GM18511 (cell line): ENCODE measurements at regions not wholly inside any gene's neighbourhood (a gene's known extent, or its start where the extent isn't known, plus 50 kb on each side); places are given as distances from the start of the nearest gene placed in this dataset.

Experiments
- ATAC-seq: cut with Tn5 transposase; IDR thresholded peaks from one replicate; pipeline ENCODE4 v1.9.1; 2021; ENCODE audit warnings: mild to moderate bottlenecking, moderate library complexity; ENCODE audit not compliant: unreplicated experiment

DNA sequence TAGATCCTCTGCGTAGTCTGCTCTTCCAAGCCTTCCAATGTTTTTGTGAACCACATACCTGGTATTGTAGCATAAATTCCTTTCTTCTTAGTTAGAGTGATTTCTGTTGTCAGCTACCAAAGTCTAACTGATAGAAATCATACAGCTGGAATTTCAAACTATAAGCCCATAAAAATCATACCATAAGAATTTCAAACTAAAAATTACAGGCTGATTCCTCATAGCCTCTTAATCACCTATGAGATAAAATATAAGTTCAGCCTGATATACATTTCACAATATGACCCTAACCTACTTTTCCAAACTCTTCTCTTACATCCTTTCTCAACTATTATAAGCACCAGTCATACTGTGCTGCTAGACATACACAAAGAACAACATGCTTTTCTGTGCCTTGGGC is 64.8 kb downstream of the PTHLH start:
- no peak for ATAC-seq

DNA sequence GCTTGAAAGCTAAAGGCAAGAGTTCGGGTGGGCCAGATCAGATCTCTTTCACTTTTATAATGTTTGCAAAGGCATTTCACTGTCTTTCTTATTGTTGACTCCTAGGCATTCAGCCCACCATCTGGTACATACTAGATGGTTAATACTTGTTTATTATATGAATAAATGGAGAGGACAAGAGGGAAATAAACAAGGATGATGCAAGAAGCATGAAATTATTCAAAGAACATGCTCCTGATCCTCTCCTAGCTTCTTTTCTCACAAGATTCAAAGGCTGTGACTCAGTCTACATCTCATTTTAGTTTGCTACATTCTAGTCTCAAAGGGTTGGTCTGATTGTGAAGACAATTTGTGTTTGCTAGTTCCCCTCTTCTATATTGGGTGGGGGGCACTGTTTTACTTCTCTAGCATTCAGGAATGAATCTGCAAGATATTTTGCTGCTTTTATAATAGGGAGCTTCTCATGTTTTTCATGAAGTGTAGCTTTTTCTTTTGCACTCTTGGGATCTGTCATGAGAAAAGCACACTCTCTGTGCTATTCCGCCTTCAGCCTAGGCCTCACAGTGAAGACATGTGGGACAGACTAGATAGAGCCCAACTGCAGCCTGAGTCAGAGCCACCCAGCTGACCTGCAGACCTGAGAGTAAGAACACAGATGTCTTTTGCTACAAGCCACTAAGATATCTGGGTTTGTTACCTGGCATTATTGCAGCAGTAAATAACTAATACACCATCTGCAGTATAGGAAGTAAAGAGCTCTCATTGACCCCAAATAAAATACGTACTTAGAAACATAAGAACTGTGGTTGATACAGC is 65.7 kb downstream of the PTHLH start:
- ATAC-seq = no peak

DNA sequence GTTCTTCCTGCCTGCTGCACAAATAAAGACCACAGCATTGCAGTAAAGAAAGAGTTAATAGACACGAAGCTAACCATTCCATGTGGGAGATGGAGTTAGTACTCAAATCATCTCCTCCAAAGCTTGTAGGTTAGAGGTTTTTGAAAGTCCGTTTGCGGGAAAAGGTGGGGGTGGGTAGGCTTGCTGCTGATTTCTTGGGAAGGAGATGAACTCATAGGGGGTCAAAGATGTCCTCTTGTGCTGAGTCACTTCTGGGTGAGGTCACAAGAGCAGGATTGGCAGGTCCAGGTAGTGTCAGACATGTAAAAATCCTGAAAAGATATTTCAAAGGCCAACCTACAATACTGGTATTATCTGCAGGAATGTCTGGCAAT is 66.4 kb downstream of the PTHLH start:
- ATAC-seq = no peak

DNA sequence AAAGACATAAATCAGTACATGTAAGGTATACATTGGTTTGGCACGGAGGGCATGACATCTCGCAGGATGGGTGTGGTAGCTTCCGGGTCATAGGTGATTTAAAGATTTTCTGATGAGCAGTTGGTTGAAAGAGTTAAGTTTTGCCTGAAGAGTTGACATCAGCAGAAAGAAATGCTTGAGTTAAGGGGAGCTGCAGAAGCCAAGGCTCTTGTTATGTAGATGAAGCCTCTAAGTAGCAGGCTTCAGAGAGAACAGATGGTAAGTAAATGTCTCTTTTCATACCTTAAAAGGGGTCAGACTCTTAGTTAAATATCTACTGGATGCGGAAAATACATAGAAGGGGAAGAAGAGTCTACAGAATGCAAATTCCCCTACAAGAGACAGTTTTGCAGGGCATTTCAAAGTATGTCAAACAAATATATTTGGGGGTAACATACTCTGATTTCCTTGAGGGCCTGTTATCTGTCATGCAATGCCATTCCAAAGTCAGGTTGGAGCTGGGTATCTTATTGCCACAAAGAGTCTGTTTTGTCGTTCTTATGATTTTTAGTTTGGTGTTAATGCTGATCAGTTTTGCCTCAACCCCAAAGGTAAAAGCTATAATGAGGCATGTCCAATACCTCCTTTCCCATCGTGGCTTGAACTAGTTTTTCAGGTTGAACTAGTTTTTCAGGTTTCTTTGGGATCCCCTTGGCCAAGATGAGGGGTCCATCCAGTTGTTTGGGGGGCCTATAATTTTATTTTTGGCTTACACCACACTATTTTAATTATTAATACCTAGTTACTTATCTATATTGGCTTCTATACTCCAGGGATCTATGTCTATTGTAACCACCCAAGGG is 67.0 kb downstream of the PTHLH start:
- no peak for ATAC-seq

DNA sequence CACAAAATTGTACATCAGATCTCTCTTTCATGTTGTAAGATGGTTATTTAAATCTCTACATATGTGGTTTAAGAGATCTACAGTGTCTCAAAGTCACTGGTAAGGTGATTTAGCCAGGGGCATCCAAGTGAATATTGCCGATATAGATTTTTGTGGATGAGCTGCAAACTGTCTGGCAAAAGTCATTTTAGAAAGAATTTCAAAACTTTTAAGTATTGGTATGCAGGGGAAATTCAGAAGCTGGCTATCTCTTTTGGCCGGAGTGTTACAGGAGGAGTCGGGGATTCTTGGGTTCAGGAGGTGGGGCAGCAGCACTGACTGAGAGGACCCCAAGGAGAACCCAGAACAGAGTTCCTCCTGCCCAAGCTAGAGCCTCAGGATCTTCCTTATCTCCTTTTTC is 69.9 kb downstream of the PTHLH start:
- no peak for ATAC-seq

DNA sequence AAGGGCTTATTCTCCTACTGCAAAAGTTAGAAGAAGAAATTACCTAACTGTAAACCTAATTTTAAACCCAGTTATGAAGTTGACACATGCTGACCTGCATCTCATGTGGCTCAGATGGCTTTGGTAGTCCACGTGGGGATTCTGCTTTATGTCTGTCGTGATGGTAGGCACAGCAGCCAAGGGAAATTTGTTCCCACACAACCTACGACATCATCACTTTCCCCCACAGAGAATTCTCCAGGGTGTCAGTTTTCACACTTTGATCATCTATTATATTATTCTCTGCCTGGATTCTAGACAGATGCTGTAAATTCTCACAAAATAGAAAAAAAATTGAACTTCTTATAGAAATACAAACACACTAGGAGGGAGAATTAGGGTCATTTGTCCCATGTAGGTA is 70.6 kb downstream of the PTHLH start:
- ATAC-seq = no peak

DNA sequence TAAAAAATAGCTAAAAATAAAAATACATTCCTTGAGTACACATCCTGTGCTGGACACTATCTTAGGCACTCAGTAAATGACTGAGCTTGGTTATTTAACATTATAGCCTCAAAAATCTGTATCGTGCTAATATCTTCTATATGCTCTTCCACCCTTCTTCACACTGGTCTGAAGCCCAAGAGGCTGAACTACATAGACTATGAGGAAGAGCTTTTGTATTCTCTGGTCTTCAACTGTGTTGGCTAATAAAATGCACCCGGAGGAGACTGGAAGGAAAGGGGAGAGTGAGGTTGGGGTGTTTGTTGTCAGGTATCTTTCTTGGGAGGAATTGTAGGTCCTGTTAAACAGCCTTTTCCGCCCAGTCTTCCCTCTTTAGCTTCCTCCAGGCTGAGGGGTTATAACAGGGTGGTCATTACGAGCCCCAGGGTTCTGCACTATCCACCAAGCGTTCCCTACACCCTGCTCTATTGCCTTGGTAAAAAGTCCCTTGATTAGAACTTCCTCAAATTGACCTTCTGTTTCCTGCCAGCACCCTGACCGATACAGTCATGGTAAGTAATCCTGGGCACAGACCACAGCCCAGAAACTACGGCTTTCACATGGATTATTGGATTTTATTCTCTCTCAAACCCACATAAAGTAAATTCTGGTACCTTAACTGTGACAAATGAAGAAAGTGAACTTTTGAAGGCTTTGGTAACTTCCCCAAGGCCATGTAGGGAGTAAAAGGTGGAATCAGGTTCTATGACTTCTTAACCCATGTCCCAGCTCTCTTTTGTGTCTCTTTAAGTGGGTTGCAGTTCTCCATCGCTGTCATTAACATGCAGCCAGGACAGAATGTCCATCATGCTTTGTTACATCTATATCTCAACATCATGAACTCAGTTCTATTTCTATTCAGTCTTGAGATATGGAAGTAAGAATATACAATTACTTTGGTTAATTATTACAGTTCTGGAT is 71.3 kb downstream of the PTHLH start:
- peak; percentile 69 for ATAC-seq

DNA sequence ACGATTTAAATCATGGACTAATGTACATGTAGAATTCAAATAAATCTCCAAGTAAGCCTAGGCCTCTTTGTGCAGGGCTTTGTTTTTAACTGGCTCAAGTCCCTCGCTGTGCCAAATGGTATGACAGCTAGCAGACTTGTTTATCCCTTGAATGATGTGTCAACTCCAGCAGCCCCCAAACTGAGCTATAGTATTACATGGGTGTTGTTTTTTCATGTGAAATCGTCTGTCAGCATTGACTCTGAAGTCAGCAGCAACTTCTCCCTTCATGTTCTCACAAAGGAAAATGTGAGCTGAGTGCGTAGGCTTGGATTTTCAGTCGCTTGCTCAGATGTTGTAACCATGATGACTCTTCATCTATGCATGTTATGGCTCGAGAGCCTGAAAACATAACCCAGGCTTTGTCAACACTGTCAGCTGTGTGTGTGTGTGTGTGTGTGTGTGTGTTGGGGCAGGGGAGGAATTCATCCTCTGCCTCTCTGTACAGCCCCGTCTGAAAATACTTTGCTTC is 73.3 kb downstream of the PTHLH start:
- no peak for ATAC-seq

DNA sequence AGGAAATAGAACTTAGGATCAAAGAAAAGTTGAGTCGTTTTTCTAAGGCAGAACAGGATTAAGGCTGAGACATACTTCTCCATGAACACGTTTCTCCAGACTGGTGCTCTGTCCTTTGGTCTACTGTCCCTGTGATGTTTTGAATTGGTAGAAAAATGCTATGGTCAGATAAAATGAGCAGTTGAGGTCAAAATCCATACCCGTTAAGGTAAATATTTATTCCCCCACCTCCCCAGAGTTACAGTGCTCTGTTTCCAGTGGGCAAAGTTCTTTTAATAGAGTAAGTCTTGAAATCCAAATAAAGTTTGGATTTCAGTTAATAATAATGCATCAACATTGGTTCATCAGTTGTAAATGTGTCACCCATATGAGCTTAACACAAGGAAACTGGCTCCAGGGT is 74.5 kb downstream of the PTHLH start:
- no peak for ATAC-seq

DNA sequence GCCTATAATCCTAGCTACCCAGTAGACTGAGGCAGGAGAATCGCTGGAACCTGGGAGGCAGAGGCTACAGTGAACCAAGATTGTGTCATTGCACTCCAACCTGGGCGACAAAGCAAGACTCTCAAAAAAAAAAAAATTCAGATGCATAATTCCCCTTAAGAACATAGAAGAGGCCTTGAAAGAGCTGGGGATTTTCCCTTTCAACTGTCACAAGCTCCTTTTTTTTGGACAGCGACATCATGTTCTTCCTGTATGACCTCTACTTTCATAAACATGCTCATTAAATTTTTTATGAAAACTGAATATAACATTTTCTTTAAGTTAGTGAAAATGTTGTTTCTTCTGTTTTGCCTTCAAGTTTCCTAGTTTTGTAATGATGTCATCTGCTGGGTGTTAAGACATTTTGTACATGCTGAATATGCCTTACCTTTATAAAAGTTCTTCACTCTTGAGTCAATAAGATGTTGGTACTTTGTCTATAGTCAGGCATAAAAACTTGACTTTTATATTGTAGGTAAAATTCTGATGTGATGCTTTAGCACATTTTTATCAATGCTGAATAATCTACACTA is 76.0 kb downstream of the PTHLH start:
- peak; percentile 46 for ATAC-seq

DNA sequence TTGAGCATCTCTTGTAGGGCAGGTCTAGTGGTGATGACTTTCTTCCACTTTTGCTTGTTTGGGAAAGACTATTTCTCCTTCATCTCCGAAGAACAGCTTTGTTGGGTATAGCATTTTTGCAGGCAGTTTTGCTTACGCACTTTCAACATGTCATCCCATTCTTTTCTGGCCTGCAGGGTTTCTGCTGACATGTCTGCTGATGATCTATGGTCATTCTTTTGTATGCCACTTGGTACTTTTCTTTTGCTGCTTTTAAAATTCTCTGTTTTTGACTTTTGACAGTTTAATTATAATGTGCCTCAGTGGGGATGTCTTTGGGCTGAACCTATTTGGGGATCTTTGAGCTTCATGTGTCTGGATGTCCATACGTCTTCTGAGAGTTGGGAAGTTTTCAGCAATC is 78.2 kb downstream of the PTHLH start:
- ATAC-seq = no peak

DNA sequence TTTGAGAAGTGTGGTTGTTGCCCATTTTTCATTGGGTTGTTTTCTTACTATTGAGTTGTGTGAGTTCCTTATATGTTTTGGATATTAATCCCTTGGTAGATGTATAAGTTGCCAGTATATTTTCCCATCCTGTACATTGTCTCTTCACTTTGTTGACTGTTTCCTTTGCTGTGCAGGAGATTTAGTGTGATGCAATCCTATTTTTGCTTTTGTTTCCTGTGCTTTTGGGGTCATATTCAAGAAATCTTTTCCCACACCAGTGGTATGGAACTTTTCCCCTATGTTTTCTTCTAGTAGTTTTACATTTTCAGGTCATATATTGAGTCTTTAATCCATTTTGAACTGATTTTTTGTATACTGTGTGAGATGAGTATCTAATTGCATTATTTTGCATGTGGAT is 92.8 kb downstream of the PTHLH start:
- ATAC-seq = no peak

DNA sequence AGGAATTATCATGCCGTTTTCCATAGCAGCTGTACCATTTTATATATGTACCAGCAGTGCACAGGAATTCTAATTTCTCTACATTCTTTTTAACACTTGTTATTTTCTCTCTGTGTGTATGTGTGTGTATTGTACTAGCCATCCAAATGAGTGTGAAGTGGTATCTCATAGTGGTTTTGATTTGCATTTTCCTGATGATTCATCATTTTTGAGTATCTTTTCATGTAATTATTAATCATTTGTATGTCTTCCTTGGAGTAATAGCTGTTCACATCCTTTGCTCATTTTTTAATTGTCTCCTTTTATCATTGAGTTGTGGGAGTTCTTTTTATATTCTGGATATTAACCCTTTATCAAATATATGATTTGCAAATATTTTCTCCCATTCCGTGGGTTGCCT is 95.6 kb upstream of the MANSC4 start:
- ATAC-seq = no peak

DNA sequence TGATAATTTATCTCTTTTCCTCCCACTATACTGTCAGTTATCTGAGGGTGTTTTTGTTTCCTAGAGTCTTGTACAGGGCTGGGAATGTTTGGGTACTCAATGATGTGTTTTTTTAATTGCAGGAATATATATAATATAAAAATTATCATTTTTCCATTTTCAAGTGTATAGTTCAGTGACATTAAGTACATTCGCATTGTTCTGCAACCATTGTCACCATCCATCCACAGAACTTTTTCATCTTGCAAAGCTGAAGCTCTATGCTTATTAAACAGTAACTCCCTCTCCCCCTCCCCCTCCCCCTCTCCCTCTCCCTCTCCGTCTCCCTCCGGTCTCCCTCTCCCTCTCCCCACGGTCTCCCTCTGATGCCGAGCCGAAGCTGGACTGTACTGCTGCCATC is 93.0 kb upstream of the MANSC4 start:
- no peak for ATAC-seq

DNA sequence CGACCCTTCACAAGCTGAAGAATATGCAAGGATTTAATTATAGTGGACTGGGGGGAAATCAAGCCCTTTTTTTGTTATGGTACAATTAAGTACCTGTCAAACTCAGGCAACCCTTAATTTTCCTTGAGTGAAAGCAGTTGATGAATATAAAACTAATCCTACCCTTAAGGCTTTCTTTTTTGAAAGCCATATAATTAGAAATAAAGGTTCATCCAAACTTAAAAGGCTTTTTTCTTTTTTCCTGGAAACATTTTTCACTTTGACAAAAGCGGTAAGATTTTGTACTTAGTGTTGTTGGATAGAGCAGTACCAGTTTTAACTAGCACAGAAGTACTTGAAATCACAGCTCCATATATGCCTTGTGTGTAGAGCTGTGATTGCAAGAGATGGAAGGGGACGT is 91.9 kb upstream of the MANSC4 start:
- ATAC-seq = no peak

DNA sequence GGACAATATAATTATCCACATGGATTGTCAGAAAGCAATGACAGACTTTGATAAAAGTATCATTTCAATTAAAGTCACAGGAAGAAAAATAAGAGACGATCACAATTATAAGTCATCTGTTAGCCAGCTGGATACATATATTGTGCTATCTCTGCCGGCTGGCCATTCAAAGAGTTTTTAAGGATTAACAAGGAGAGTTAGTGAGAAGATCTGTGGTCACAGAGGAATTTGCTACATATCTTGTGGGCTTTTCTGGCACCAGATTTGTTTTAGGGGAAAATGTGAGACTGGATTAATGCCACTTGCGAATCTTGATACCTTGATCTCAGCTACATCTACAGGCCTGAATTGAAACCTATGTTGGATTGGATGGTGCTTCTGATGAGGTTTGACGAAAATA is 90.9 kb upstream of the MANSC4 start:
- ATAC-seq = no peak

DNA sequence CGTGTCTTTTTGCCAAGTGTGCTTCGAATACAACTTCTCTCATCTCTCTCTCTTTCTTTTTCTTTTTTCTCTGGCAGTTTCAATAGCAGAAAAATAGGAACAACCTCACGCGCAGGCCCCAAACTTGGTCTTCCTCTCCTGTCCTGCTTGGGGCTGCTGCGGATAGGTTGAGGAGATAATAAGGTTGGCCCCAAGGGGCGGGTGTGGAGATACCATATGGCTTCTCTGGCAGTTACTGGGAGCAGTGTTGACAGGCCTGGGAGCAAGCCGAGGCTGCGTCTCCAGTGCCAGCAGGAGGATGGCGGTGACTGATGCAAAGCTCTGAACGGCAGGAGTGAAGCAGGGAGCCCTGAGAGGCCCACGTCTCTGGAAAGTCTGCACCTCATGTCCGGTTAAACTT is 89.5 kb upstream of the MANSC4 start:
- ATAC-seq = no peak

DNA sequence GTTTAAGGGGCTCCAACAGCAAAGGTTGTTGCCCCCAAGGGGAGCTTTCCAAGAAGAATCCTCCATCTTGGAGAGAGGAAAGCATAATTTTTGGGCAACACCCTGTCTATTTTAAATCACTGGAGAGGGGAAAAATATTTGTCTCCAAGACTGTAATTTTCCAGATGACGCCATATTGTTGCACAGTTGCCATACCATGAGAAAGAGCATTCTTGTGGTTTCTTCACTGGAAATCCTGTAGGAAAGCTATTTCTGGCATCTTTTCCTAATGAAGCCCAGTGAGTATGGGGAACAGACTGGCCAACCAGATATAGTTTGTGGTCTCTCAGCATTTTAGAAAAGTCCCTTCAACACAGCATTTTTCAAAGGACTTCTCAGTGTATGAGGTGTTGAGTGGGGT is 88.1 kb upstream of the MANSC4 start:
- no peak for ATAC-seq

DNA sequence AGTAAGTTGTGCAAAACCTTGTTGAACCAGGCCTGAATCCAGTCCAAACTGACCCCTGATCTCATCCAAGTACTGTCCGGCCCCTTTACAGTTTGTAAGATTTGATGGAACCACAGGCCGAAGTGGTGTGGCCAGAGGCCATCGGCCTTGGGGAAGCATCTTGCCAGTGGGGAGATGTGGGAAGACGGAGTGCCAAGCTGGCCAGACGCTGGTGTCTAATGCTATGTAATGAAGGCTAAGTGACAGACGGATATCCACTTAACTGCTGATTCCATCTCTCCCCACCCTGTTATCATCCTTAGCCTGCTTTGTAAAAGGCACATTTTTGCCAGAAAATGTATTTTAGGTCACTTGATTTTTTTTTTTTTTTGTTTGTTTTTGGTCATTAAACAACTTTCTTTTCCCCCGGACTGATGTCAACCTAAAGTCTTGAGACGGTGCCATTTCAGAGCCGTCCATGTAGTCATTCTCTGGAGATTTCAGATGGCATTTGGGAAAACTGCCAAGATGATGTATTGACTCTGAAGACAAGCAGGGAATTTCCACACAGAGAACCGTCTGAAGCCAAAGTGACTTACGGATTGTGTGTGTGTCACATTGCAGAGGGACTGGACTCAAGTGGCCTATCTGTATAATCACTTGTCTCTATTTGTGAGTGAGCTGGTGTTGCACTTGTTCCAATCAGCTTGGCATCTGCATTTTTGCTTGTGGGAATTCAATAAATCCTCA is 86.5 kb upstream of the MANSC4 start:
- ATAC-seq = no peak

DNA sequence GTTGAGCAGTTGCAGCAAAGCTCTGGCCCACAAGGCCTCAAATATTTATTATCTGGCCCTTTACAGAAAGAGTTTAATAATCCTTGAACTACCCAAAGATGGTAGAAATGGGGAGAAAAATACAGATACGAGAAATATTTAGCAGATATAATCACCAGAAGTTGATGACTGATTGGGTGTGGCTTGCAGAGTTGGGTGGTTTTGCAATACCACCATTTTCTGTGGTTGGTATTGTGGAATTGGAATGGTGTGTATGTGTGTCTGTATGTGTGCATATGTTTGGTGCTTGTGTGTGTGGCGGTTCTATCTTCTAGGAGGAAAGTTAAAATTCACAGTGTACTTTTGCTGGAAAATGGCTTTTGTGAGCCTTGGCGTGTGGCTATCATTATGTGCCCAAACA is 85.4 kb upstream of the MANSC4 start:
- ATAC-seq = no peak
